ENCODE measurements at regions not wholly inside any gene's neighbourhood (a gene's known extent, or its start where the extent isn't known, plus 50 kb on each side); places are given as distances from the start of the nearest gene placed in this dataset.

- TF ChIP-seq ZFP36 (IDR thresholded peaks at IDR 0.05; ENCODE audit: borderline replicate concordance, partially characterized antibody) (no peak), POLR2A (IDR thresholded peaks at IDR 0.05; ENCODE audit: low read length) (no peak), ZNF302 (CRISPR knock-in tag; IDR thresholded peaks at IDR 0.05) (no peak), E2F6 (IDR thresholded peaks at IDR 0.05; ENCODE audit: borderline replicate concordance, low read depth) (no peak)
- TF ChIP-seq, protein P1, sequence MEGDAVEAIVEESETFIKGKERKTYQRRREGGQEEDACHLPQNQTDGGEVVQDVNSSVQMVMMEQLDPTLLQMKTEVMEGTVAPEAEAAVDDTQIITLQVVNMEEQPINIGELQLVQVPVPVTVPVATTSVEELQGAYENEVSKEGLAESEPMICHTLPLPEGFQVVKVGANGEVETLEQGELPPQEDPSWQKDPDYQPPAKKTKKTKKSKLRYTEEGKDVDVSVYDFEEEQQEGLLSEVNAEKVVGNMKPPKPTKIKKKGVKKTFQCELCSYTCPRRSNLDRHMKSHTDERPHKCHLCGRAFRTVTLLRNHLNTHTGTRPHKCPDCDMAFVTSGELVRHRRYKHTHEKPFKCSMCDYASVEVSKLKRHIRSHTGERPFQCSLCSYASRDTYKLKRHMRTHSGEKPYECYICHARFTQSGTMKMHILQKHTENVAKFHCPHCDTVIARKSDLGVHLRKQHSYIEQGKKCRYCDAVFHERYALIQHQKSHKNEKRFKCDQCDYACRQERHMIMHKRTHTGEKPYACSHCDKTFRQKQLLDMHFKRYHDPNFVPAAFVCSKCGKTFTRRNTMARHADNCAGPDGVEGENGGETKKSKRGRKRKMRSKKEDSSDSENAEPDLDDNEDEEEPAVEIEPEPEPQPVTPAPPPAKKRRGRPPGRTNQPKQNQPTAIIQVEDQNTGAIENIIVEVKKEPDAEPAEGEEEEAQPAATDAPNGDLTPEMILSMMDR (IDR thresholded peaks at IDR 0.05) = no peak
- TF ChIP-seq, protein P2, sequence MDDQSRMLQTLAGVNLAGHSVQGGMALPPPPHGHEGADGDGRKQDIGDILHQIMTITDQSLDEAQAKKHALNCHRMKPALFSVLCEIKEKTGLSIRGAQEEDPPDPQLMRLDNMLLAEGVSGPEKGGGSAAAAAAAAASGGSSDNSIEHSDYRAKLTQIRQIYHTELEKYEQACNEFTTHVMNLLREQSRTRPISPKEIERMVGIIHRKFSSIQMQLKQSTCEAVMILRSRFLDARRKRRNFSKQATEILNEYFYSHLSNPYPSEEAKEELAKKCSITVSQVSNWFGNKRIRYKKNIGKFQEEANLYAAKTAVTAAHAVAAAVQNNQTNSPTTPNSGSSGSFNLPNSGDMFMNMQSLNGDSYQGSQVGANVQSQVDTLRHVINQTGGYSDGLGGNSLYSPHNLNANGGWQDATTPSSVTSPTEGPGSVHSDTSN (IDR thresholded peaks at IDR 0.05) = no peak
These were observed 332.3 kb downstream of the CDH7 start (continued) for GRCh38 chr18:66083078-66083477.

DNA sequence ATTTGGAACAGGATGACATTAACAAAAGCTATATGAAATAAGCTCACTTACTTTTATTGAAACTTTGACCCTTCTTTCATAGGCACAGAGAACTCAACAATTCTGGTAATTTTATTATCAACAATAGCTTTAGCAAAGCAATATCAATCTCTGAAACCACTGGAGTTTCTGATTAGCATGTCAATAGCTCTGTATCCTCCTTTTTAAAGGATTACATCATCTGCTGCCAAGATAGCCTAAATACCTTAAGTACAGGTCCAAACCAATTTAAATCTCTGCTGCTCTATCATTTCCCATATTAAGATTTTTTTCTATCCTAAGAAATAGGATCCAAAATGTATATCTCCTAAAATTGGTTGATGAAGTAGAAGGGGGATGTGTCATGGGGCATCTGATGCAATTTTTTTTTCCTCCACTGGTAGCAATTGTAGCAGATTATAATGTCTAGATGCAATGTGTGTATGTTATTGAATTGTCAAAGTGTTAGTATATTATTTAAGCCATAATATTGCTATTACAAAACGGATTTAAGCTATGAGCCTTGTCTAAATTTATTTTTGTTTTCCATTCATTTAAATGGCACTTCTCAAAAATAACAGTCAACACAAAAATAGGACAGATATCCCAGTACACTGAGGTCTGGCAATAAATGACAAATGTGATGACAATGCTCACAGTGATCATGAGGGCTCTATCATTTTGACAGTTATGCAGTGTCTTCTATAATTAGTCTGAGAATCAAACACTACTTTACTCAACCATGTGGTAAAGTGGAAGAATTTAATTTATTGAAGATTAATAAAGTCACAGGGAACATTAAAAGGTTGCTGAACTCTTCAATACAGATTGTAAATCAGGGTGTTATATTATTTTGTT lies 328.4 kb downstream of the CDH7 start:
- Histone ChIP-seq H3K4me3 (no peak overlapping the region), H3K27ac (no peak overlapping the region), H3K9me3 (no peaks in the 10 kb centered on the region), H3K4me2 (no peak overlapping the region), H3K4me1 (no peaks in the 10 kb centered on the region)
- ChIA-PET POLR2A (no interaction called here), CTCF (no interaction called here)
- no peak for FAIRE-seq
- DNase-seq (ENCODE audit: low read depth in 1 of 2, low spot score in 1 of 2) = no peak
- TF ChIP-seq MAZ (IDR thresholded peaks at IDR 0.05; ENCODE audit: borderline replicate concordance, low read depth, low read length) (no peak), FOXS1 (CRISPR knock-in tag; IDR thresholded peaks at IDR 0.05) (no peak), REST (IDR thresholded peaks at IDR 0.05) (no peak), ZNF302 (CRISPR knock-in tag; IDR thresholded peaks at IDR 0.05) (no peak), GATA3 (IDR thresholded peaks at IDR 0.05; ENCODE audit: borderline replicate concordance) (no peak), RFX5 (IDR thresholded peaks at IDR 0.05) (no peak), BHLHE40 (IDR thresholded peaks at IDR 0.05; ENCODE audit: low read depth, low read length) (no peak), RNF2 (IDR thresholded peaks at IDR 0.05; ENCODE audit: borderline replicate concordance, low read depth) (no peak), ZSCAN20 (CRISPR knock-in tag; IDR thresholded peaks at IDR 0.05) (no peak), HOXB13 (CRISPR knock-in tag; IDR thresholded peaks at IDR 0.05; ENCODE audit: low read depth) (no peak), EHF (CRISPR knock-in tag; IDR thresholded peaks at IDR 0.05) (no peak), KDM5A (IDR thresholded peaks at IDR 0.05) (no peak), HEYL (CRISPR knock-in tag; IDR thresholded peaks at IDR 0.05) (no peak), SMC3 (IDR thresholded peaks at IDR 0.05) (no peak), FOSL2 (IDR thresholded peaks at IDR 0.05) (no peak), FOSL2 (CRISPR knock-in tag; IDR thresholded peaks at IDR 0.05) (no peak), NFE2L2 (conservative IDR thresholded peaks at IDR 0.05; ENCODE audit: low read length) (no peak), HOXB5 (CRISPR knock-in tag; IDR thresholded peaks at IDR 0.05) (no peak), CBX2 (IDR thresholded peaks at IDR 0.05; ENCODE audit: borderline replicate concordance, low read depth) (no peak), KDM1A (IDR thresholded peaks at IDR 0.05; ENCODE audit: low read depth) (no peak)
- TF ChIP-seq, protein P2 (IDR thresholded peaks at IDR 0.05) = no peak
- no peak for ATAC-seq
- WGBS (ENCODE audit: missing lambda C conversion rate) = 0% methylated on average over 1 of the region's 1 CpG

Data from A549 (cell line).